AG04449 (cell line): ENCODE measurements at regions not wholly inside any gene's neighbourhood (a gene's known extent, or its start where the extent isn't known, plus 50 kb on each side); places are given as distances from the start of the nearest gene placed in this dataset.

Source experiments
- CTCF ChIA-PET: fragments of 350-600 bp; formaldehyde crosslinking; extraction: SDS; loops from one replicate; lab custom pipeline; 2021; ENCODE audit warnings: antibody characterized with exemption; lab: Yijun Ruan, JAX
- POLR2A ChIA-PET: fragments of 400-600, 350-600 bp; formaldehyde crosslinking; extraction: SDS; loops from one replicate; lab custom pipeline; 2020; ENCODE audit warnings: antibody characterized with exemption, inconsistent platforms; lab: Yijun Ruan, JAX
- DNase-seq: peaks from one replicate; pipeline ENCODE4 v3.0.0-alpha.2; 2010; ENCODE audit warnings: low read depth, low spot score
- H3K4me3 ChIP-seq: 2 replicates; pipeline ENCODE4 v1.5.1; 2011; ENCODE audit warnings: low read depth, mild to moderate bottlenecking, control low read depth, low read length
- CTCF ChIP-seq: IDR thresholded peaks from one replicate; pipeline ENCODE4 v1.5.1; 2011; ENCODE audit warnings: mild to moderate bottlenecking, moderate library complexity, low read length, control low read depth, inconsistent platforms; ENCODE audit not compliant: insufficient read depth; ENCODE audit errors: missing control alignments

GRCh38 chr5:9724707-9725106, 94.6 kb upstream of the TAS2R1 start:
- TF ChIP-seq CTCF, result no peak
- H3K4me3 ChIP-seq, result no peak overlapping the region
- ChIA-PET POLR2A (no interaction called here), CTCF (no interaction called here)
- DNase-seq, result no peak

GRCh38 chr5:9722601-9723180, 92.5 kb upstream of the TAS2R1 start:
- TF ChIP-seq CTCF, result no peak
- DNase-seq, result no peak
- H3K4me3 ChIP-seq, result no peak overlapping the region
- ChIA-PET POLR2A (no interaction called here), CTCF (no interaction called here)

GRCh38 chr5:9721161-9721560, 91.0 kb upstream of the TAS2R1 start:
- H3K4me3 ChIP-seq, result no peak overlapping the region
- TF ChIP-seq CTCF, result no peak
- DNase-seq, result no peak
- ChIA-PET CTCF (no interaction called here), POLR2A (no interaction called here)

GRCh38 chr5:9720361-9720760, 90.2 kb upstream of the TAS2R1 start:
- H3K4me3 ChIP-seq, result no peak overlapping the region
- DNase-seq, result no peak
- CTCF ChIA-PET, result no interaction called here
- POLR2A ChIA-PET, result no interaction called here
- TF ChIP-seq CTCF, result no peak

- ChIA-PET CTCF (interaction anchor here (1.6 to 2.2 kb wide), 3 partner anchors 10 to 393 kb away, joined by 4 to 5 read pairs (median 4); no protein-coding TSS in a partner anchor), POLR2A (interaction anchor here (1.2 kb wide), 1 partner anchor 95 kb away, joined by 5 read pairs; no protein-coding TSS in a partner anchor)
- TF ChIP-seq CTCF, result no peak
- H3K4me3 ChIP-seq, result peak overlapping the region; percentile 28
- DNase-seq, result peak; percentile 55
Observed at GRCh38 chr5:9716838-9717281, 86.7 kb upstream of the TAS2R1 start.

GRCh38 chr5:9715891-9716335, 85.8 kb upstream of the TAS2R1 start:
- no peak for TF ChIP-seq CTCF
- DNase-seq, result no peak
- ChIA-PET POLR2A (no interaction called here), CTCF (interaction anchor here (1.5 to 2.2 kb wide), 5 partner anchors 9 to 394 kb away, joined by 3 to 5 read pairs (median 4); no protein-coding TSS in a partner anchor)
- no peak overlapping the region for H3K4me3 ChIP-seq
